NCI-H510A treated with DMSO at 0.1 percent for 48 hours (cell line): ENCODE measurements at regions not wholly inside any gene's neighbourhood (a gene's known extent, or its start where the extent isn't known, plus 50 kb on each side); places are given as distances from the start of the nearest gene placed in this dataset.
A peak's percentile ranks its signal among the peaks of the same experiment; 100 is the strongest.
"Not testable (repeated sequence)": the region's sequence is repeated elsewhere in the genome, so short reads cannot be mapped to it uniquely, and the experiment has no call there.

Experiments used
- DNase-seq: peaks from one replicate; lab custom pipeline; 2025; lab: John Stamatoyannopoulos, UW

- DNase-seq, result not testable (repeated sequence)
These were observed 213.3 kb upstream of the CXADR start for GRCh38 chr21:17299576-17299975.

- DNase-seq, result not testable (repeated sequence)
These were observed 185.1 kb upstream of the CXADR start for GRCh38 chr21:17327715-17328114.

GRCh38 chr21:17334484-17334883, 178.4 kb upstream of the CXADR start:
- DNase-seq, result no peak

- no peak for DNase-seq
These were observed 172.8 kb upstream of the CXADR start for GRCh38 chr21:17340081-17340480.

GRCh38 chr21:17343055-17343454, 169.8 kb upstream of the CXADR start:
- no peak for DNase-seq

- DNase-seq, result no peak
These were observed 164.5 kb upstream of the CXADR start for GRCh38 chr21:17348357-17348756.

DNA sequence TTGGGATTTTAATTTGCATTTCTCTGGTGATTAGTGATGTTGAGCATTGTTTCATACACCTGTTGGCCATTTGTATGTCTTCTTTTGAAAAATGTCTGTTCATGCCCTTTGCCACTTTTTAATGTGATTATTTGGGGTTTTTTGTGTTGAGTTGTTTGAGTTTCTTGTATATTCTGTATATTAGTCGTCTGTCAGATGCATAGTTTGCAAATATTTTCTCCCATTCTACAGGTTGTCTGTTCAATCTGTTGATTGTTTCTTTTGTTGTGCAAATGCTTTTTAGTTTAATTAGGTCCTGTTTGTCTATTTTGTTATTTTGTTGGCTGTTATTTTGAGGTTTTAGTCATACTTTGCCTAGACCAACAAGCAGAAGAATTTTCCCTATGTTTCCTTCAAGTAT, 164.0 kb upstream of the CXADR start:
- no peak for DNase-seq

- DNase-seq, result no peak
These were observed 161.1 kb upstream of the CXADR start for GRCh38 chr21:17351766-17352165.

DNA sequence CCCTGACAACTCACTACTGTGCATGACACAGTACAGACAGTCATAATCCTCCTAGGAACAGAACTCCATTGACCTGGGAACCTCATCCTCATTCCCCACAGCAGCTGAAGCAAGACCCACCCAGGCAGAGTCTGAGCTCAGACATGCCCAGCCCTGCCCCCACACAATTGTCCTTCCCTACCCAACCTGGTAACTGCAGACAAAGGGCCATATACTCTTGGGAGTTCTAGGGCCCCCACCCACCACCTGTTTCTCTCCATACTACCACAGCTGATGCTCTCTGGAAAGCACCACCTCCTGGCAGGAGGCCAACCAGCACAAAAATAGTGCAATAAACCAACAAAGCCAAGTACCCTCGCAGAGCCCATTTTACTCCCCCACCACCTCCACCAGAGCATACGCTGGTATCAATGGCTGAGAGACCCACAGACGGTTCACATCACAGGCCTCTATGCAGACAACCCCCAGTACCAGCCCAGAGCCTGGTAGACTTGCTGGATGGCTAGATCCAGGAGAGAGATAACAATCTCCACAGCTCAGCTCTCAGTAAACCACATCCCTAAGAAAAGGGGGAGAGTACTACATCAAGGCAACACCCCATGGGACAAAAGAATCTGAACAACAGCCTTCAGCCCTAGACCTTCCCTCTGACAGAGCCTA, 159.7 kb upstream of the CXADR start:
- DNase-seq, result no peak

GRCh38 chr21:17359781-17360180, 153.1 kb upstream of the CXADR start:
- no peak for DNase-seq

- DNase-seq, result no peak
These were observed 144.0 kb upstream of the CXADR start for GRCh38 chr21:17368748-17369363.

- no peak for DNase-seq
These were observed 142.6 kb upstream of the CXADR start for GRCh38 chr21:17370263-17370662.

DNA sequence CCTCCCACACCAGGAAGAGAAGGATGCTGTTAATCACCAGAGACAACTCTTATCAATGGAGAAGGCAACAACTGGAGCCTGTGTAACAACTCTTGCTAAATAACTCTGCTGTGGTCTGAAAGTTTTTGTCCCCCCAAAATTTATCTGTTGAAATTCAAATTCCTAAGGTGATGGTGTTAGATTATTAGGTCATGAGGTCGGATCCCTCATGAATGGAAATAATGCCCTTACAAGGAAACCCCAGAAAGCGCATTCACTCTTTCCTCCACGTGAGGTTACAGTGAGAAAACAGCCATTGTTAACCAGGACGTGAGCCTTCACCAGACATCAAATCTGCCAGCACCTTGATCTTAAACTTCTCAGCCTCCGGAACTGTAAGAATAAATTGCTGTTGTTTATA, 141.9 kb upstream of the CXADR start:
- no peak for DNase-seq

- no peak for DNase-seq
These were observed 141.4 kb upstream of the CXADR start for GRCh38 chr21:17371450-17371849.

- DNase-seq, result no peak
These were observed 140.6 kb upstream of the CXADR start for GRCh38 chr21:17372200-17372599.

- DNase-seq, result no peak
These were observed 126.3 kb upstream of the CXADR start for GRCh38 chr21:17386498-17386897.

DNA sequence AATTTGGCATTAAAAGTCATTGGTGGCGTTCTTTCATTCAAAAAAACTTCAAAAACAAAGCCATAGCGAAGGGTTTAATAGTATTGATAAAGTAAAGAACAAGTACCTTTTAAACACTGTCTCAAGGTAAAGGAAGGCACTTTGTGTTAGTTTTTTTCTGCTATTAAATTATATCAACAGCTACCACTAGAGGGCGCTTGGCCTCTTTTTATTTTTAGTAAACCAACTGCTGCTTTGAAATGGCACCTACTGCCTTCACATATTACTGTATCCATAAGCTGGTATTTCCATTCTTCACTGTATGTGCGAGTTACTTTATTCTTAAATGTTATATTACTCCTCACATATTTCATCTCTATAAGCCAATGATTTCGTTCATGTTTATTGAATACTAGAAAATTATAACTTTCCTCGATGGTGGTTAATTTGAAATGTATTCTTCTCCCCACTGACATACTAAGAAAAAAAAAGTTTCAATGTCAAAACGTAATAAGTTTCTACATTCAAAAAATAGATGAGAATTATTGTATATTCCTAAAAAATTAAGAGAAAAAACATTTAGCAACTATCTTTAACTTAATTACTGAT, 125.7 kb upstream of the CXADR start:
- DNase-seq, result peak; percentile 21

- DNase-seq, result no peak
These were observed 124.6 kb upstream of the CXADR start for GRCh38 chr21:17388226-17388625.

GRCh38 chr21:17389311-17389710, 123.5 kb upstream of the CXADR start:
- no peak for DNase-seq

DNA sequence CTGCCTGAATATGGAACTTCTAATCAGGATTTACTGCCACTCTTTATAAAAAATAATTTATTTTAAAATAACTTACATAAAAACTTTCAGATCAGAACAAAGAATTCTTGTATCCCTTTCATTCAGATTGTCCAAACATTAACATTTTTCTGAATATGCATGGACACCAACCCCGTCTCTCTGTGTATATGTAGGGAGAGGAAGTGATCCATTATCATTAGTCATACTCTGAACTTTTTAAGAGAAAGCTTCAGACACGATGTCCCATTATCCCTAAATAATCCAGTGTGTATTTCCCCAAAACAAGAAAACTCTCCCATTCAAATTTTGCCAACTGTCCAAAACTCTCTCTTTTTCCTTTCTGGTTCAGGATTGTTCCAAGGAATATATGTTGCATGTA, 122.3 kb upstream of the CXADR start:
- DNase-seq, result no peak

DNA sequence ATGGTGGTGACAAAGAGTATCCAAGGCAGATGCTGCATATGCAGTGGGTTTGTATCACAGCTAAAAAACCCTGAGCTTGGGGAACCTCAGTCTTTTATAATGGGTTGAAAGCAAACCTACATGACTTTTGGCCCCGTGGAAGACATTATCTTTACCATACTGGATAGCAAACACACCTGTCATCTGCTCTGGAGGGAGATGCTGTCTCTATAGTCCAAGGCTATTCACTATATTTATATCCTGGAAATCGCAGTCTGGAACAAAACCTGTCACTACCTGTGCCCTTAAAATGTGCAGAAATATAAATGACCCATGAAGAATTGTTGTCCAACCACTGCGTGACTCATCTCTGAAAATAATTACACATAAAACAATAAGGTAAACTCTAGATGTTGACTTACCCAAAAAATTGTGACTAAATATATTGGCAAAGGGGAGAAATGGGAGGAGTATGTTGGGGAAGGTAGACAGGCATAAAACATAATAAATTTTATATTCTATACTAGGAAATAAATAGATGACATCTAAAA, 121.0 kb upstream of the CXADR start:
- no peak for DNase-seq

DNA sequence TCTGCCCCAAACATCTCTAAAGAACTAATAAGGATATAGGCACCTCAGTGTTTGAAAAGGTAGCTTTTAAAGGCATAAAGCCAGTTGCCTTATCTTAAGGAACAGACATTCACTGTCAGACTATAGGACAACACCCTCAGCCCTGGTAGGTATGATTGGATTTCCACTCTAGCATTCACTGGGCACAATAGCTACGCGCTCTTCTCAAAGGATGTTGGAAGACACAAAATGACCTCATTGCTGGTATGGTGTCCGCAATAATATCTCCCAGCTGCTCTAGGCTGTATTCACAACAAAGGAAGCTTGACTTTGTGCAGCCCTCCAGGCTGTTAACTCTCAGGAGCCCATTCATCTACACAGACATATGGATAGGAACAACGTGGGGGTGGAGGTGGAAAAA, 119.4 kb upstream of the CXADR start:
- no peak for DNase-seq

GRCh38 chr21:17396948-17397347, 115.9 kb upstream of the CXADR start:
- DNase-seq, result no peak
